LHCN-M2 (cell line): ENCODE measurements at regions not wholly inside any gene's neighbourhood (a gene's known extent, or its start where the extent isn't known, plus 50 kb on each side); places are given as distances from the start of the nearest gene placed in this dataset.

ENCODE experiments used
- DNase-seq: peaks from one replicate; pipeline ENCODE4 v3.0.0-alpha.2; 2012; ENCODE audit warnings: low read depth

DNA sequence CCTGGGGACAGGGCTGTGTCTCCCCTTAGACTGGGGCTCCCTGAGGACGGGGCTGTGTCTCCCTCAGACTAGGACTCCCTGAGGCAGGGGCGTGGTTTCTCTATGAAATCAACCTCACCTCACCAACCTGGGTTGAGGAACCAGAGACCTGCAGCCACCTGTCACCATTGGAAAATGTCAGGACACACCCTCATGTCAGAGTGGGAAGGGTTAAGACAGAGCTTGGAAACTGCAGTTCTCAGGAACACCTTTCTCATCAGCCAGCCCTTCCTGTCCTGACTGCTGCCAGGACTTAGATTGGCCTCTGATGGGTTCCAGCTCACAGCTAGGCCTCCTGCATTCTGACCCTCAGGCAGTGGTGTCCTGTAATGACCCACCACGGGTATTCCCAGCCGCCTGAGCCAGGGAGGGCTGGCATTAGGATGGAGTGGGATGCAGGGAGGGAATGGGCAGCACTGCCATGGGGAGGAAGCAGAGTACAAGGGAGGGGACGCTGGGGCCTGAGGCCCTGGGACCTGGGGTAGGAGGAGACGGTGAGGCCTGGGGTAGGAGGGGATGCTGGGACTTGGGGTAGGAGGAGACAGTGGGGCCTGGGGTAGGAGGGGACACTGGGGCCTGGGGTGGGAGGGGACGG lies 76.3 kb downstream of the MRPL14 start:
- no peak for DNase-seq

DNA sequence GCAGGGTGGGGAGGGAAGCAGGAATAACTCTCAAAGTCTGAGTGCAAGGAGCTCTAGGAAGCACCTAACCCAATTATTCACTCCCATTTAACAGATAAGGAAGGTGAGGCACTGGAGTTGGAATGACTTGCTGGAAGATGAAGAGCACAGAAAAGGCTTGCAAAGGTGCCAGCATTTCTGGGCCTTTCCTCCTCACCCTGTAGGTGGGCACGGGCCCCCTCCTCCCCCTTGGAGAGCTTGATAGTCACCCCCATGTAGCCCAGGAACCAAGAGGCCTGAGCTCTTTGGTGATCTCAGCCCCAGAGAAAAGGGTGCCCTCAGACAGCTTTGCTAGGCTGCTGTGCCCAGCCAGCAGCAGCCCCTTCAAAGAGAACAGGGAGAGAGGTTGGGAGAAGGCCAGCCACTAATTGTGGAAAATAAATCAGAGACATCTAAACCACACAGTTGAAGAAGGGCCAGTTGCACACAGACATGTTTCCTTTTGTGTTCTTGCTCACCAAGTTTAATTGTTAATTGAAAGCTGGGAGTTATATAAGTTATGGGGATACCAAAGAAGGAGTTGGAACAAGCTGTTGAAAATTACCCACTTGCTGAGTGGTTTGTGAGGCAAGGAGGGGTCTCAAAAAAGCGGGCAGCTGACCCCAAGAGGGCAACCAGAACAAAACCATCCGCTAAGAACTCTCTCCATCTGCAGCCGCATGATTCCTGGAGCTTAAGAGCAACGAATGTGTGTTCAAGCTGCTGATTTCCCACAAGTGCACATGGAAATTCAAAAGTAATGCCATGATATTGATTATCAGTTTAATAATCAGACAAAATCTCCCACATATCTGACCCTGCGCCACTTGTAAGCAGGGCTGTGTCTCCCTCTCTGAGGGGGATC lies 77.0 kb downstream of the MRPL14 start:
- DNase-seq = no peak

DNA sequence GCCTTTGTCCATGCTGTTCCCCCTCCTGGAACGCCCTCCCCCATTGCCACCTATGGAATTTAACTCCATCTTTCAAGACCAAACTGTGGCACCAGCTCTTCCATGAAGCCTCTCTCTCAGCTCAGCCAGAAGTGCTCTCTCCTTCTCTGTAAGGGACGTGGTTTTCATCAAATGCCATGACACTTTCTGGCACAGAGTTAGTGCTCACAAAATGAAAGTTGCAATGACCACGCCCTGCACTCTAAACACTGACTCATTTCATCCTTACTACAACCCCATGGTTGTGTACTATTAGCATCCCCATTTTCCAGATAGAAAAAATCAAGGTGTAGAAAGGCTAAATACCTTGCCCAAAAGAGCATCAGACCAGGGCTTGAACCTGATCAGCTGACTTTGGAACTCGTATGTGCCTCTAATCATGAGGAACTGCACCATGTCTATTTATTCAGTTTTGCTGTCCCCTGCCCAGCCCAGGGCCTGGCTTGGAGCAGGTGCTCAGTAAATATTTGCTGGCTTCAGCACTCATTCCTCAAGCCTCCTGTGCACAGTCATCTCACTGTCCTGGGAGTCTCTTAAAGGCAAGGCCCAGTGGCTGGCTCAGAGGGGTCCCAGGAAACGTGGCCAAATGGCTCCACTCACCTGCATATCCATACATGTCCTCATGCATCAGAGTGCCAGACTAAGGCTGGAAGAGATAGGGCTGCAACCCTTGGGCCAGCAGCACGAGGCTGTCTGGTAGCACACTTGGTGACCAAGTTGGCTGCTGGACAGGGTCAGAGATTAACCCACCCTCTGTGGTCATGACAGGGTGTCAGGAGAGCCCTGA lies 77.9 kb downstream of the MRPL14 start:
- peak; percentile 54 for DNase-seq

DNA sequence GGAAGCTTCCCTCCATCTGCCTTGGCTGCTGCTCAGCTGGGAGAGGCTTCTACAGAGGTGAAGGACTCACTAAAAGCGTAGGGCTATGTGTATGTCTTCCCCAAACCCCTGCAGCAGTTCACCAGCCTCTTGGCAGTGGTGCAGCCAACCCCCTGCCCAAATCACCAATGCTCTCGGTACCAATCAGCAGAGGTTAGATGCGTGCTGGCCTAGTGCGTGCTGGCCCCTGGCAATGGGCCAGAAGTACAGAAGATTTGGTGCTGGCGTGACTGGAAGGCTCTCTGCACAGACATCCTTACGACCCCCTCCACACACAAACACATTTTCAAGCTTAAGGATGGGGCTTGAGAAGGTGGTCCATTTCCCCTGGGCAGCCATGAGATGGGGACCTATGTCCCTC lies 79.0 kb downstream of the MRPL14 start:
- DNase-seq = no peak

GRCh38 chr6:44047801-44048200 lies 79.5 kb downstream of the MRPL14 start:
- DNase-seq = no peak

- no peak for DNase-seq
These were observed 80.1 kb downstream of the MRPL14 start for GRCh38 chr6:44047179-44047546.

GRCh38 chr6:44046516-44047178 lies 80.6 kb downstream of the MRPL14 start:
- no peak for DNase-seq

- no peak for DNase-seq
These were observed 81.6 kb downstream of the MRPL14 start for GRCh38 chr6:44045672-44046015.

- DNase-seq = no peak
These were observed 82.1 kb downstream of the MRPL14 start for GRCh38 chr6:44044940-44045671.

GRCh38 chr6:44044154-44044539 lies 83.1 kb downstream of the MRPL14 start:
- peak; percentile 65 for DNase-seq

- peak; percentile 76 for DNase-seq
These were observed 83.6 kb downstream of the MRPL14 start for GRCh38 chr6:44043479-44044153.

DNA sequence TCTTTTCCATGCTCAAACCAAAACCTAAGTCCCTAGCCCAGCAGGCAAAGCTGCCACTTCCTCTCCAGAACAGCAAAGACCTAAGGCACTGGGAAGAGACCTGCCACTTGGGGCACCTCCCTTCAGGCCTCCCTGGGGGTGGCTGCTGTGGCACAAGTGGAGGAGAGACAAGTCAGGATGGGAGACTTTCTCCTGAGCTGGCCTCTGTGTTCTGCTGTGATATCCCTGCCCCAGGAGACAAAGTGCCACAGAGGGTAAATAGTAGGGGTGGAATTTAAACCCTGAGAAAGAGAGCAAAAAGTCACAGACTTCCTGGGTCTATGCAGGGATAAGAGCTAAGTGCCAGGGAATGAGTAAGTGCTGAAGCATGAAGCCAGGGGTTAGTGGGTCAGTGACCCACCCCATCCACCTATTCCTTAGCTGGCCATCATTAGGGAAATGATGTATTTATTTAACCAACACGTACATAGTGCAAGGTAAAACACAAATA lies 84.2 kb downstream of the MRPL14 start:
- DNase-seq = peak; percentile 84

DNA sequence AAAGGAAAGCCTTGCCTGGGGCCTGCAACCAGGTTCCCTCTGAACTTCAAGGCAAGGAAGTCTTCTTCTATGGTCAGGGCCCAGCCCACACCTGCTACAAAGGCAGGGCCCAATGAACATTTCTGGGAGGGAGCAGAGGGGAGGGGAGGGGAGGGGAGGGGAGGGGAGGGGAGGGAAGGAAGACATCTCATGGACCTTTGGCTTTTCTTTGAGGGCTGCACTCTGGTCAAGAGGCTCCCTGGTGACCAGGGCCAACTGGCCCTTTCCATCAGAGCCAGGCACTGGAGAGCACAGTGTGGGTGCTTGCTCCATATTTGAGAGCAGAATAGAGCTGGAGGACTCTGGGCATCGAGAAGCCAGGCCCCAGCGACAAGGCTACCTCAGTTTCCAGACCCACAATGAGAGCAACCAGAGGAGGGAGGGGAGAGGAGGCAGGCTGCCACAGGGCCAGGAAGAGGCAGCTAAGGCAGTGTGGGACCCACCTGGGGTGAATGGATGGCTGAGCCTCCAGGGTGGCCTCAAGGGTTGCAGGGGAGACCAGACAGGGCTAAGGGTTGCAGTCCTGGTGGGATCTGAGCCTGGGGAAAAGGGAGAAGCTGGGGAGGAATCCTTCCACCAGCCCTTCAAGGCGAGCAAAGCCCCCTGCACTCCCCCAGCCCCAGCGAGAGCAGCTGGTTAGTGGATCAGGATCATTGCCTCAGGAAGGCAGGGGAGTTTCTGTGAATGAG lies 84.8 kb downstream of the MRPL14 start:
- no peak for DNase-seq

GRCh38 chr6:44041461-44042260 lies 85.6 kb downstream of the MRPL14 start:
- DNase-seq = peak; percentile 99

DNA sequence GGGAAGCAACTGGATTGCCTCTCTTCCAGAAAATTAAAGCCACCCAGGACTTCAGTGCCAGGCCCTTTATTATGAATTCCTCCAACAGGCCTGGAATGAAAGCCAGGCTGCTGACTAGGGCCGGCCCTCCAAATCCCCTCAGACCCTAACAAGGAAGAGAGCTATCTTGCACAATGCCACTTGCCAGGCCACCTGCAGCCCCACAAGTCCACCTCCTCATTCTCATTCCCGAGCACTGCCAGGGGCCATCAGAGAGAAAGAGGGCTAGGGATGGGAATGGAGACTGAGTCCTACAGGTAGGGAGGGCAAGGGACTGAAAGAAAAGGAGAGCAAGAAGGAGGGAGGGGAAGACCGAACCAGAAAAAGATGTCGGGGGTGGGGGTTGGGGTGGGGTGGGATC lies 86.5 kb downstream of the MRPL14 start:
- DNase-seq = no peak

DNA sequence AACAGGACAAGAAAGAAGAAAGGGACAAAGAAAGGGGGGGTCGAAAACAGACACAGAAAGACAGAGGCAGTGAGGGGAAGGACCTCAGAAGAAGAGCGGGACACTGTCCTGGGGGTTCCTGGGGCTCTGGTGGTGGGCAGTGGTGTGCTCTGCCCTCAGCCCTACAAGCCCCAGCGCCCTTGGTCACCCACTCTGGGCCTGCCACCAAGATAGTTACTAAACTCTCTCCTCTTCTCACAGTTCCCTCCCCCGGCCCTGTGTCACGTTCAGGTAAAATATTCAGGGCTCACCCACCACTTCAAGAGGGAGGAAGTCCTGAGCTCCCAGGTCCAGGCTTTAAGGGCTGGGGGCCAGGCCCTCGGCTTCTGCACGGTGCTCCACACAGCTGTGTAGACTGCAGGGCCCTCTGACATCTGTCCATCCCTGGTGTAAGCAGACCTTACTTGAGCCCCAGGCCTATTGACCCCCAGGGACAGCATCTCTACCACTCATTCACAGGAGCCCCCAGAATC lies 87.4 kb downstream of the MRPL14 start:
- DNase-seq = no peak

DNA sequence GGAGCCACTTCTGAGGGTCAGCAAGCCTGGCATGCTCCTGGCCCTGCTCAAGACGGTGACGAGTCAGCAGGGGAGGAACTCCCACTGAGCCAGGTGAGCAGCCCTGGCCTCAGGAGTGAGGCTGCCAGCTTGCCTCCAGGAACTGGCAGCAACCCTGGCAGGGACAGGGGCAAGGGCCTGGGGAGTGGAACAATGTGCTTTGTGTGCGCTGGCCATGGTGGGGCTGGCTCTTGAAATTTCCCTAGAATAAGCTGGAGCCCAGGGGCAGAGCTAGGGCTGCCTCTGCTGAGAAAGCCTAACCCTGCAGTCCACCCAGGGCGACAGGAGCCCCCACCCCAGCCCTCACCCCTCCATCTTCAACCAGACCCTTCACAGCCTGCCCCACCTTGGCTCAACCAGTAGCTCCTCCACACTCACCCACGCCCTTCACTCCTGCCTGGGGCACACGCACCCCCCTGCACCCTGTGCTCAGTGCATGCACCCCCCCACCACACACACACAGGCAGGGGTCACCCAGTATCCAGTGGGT lies 88.0 kb downstream of the MRPL14 start:
- DNase-seq = no peak

- DNase-seq = no peak
These were observed 88.6 kb downstream of the MRPL14 start for GRCh38 chr6:44038543-44039065.
